ENCODE measurements at regions not wholly inside any gene's neighbourhood (a gene's known extent, or its start where the extent isn't known, plus 50 kb on each side); places are given as distances from the start of the nearest gene placed in this dataset.

DNA sequence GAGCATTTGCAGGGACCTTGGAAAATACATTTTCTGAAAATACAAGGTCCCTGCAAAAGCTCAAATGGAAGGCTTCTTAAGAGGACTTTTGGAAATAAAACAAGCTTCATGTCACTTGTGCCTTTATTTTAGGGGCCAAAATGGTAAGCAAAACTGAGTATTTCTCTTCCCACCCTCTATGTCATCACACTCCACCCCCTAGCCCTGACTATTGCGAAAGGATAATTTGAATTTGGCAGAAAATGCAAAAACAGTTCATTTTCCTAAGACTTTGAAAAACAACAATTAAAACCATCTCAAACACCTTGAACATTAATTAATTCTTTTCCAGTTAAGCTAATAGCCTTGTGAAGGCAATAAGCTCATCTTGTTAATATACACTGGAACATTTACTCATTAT lies 201.7 kb downstream of the TM2D1 start:
- DNase-seq = no peak
- no peak for TF ChIP-seq EZH2 (IDR thresholded peaks at IDR 0.05; ENCODE audit: borderline replicate concordance, low read depth, low read length, severe bottlenecking)
- TF ChIP-seq CTCF (IDR thresholded peaks at IDR 0.05; ENCODE audit: borderline replicate concordance, extremely low read depth, low read length, poor library complexity, severe bottlenecking) = no peak
- Histone ChIP-seq H2AFZ (ENCODE audit: low read depth, low read length) (no peak overlapping the region), H3K4me1 (ENCODE audit: insufficient read depth, low read length) (no peaks in the 10 kb centered on the region), H3K27ac (ENCODE audit: low read length) (no peak overlapping the region), H3K4me3 (ENCODE audit: low read depth in 1 of 2, low read length in 2 of 2) (no peak overlapping the region), H3K79me2 (ENCODE audit: insufficient read depth, low read length) (no peaks in the 10 kb centered on the region), H3K36me3 (ENCODE audit: insufficient read depth, low read length) (no peaks in the 10 kb centered on the region), H3K9ac (ENCODE audit: low read depth, low read length) (no peak overlapping the region), H3K9me3 (ENCODE audit: insufficient read depth, low read length, severe bottlenecking) (no peaks in the 10 kb centered on the region), H4K20me1 (ENCODE audit: insufficient read depth, low read length) (no peaks in the 10 kb centered on the region), H3K4me2 (ENCODE audit: insufficient read depth, low read length) (no peak overlapping the region), H3K27me3 (ENCODE audit: insufficient read depth, low read length, poor library complexity) (no peaks in the 10 kb centered on the region)
- no peak for ATAC-seq (ENCODE audit: insufficient read depth, low read depth)

GRCh38 chr1:61520401-61520800 lies 204.5 kb downstream of the TM2D1 start:
- Histone ChIP-seq H3K27me3 (ENCODE audit: insufficient read depth, low read length, poor library complexity) (no peaks in the 10 kb centered on the region), H3K9ac (ENCODE audit: low read depth, low read length) (no peak overlapping the region), H3K4me1 (ENCODE audit: insufficient read depth, low read length) (no peaks in the 10 kb centered on the region), H3K4me3 (ENCODE audit: low read depth in 1 of 2, low read length in 2 of 2) (no peak overlapping the region), H3K9me3 (ENCODE audit: insufficient read depth, low read length, severe bottlenecking) (no peaks in the 10 kb centered on the region), H3K79me2 (ENCODE audit: insufficient read depth, low read length) (no peaks in the 10 kb centered on the region), H3K36me3 (ENCODE audit: insufficient read depth, low read length) (no peaks in the 10 kb centered on the region), H3K4me2 (ENCODE audit: insufficient read depth, low read length) (no peak overlapping the region), H3K27ac (ENCODE audit: low read length) (no peak overlapping the region), H2AFZ (ENCODE audit: low read depth, low read length) (no peak overlapping the region), H4K20me1 (ENCODE audit: insufficient read depth, low read length) (no peaks in the 10 kb centered on the region)
- ATAC-seq (ENCODE audit: insufficient read depth, low read depth) (no peak), DNase-seq (no peak)
- TF ChIP-seq CTCF (IDR thresholded peaks at IDR 0.05; ENCODE audit: borderline replicate concordance, extremely low read depth, low read length, poor library complexity, severe bottlenecking) (no peak), EZH2 (IDR thresholded peaks at IDR 0.05; ENCODE audit: borderline replicate concordance, low read depth, low read length, severe bottlenecking) (no peak)

DNA sequence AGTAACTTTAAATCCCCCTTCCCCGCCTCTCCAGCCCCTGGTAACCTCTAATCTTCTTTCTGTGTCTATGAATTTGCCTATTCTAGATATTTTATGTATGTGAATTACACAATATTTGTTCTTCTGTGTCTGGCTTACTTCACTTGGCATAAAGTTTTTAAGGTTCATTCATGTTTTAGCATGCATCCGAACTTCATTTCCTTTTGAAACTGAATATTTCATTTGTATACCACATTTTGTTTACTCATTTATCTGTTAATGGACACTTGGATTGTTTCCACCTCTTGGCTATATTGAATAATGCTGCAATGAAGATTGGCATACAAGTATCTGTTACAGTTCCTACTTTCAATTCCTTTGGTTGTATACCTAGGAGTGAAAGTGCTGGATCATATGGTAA lies 205.3 kb downstream of the TM2D1 start:
- no peaks in the 10 kb centered on the region for H4K20me1 ChIP-seq (ENCODE audit: insufficient read depth, low read length)
- no peaks in the 10 kb centered on the region for H3K27me3 ChIP-seq (ENCODE audit: insufficient read depth, low read length, poor library complexity)
- H2AFZ ChIP-seq (ENCODE audit: low read depth, low read length) = no peak overlapping the region
- H3K9ac ChIP-seq (ENCODE audit: low read depth, low read length) = no peak overlapping the region
- no peak for DNase-seq
- H3K4me1 ChIP-seq (ENCODE audit: insufficient read depth, low read length) = no peaks in the 10 kb centered on the region
- TF ChIP-seq EZH2 (IDR thresholded peaks at IDR 0.05; ENCODE audit: borderline replicate concordance, low read depth, low read length, severe bottlenecking) (no peak), CTCF (IDR thresholded peaks at IDR 0.05; ENCODE audit: borderline replicate concordance, extremely low read depth, low read length, poor library complexity, severe bottlenecking) (no peak)
- no peak for ATAC-seq (ENCODE audit: insufficient read depth, low read depth)
- H3K27ac ChIP-seq (ENCODE audit: low read length) = no peak overlapping the region
- no peaks in the 10 kb centered on the region for H3K36me3 ChIP-seq (ENCODE audit: insufficient read depth, low read length)
- no peak overlapping the region for H3K4me3 ChIP-seq (ENCODE audit: low read depth in 1 of 2, low read length in 2 of 2)
- no peaks in the 10 kb centered on the region for H3K9me3 ChIP-seq (ENCODE audit: insufficient read depth, low read length, severe bottlenecking)
- H3K4me2 ChIP-seq (ENCODE audit: insufficient read depth, low read length) = no peak overlapping the region
- H3K79me2 ChIP-seq (ENCODE audit: insufficient read depth, low read length) = no peaks in the 10 kb centered on the region

Data from DND-41 (cell line).